WTC11 (cell line): ENCODE measurements at regions not wholly inside any gene's neighbourhood (a gene's known extent, or its start where the extent isn't known, plus 50 kb on each side); places are given as distances from the start of the nearest gene placed in this dataset.

Experiments used
- ATAC-seq: fragments of 200-7000 bp; cut with Tn5 transposase; 2 replicates; pipeline ENCODE4 v1.10.0; 2021; ENCODE audit warnings: mild to moderate bottlenecking, moderate library complexity
- CTCF ChIA-PET: fragments of 300-600 bp; sonication (Branson Sonifier 250); formaldehyde crosslinking; loops from one replicate; lab custom pipeline; 2021; ENCODE audit warnings: antibody characterized with exemption; lab: Charles Lee
- POLR2A ChIA-PET: fragments of 350-600 bp; sonication (Branson Sonifier 250); formaldehyde crosslinking; loops from one replicate; lab custom pipeline; 2021; ENCODE audit warnings: antibody characterized with exemption; lab: Charles Lee
- DNase-seq: peaks from one replicate; pipeline ENCODE4 v3.0.0; 2021; ENCODE audit warnings: low spot score
- H3K27ac Mint-ChIP-seq: 2 replicates; pipeline ENCODE4 v1.8.0; 2021; ENCODE audit warnings: mixed read lengths
- H3K27me3 Mint-ChIP-seq: 2 replicates; pipeline ENCODE4 v1.8.0; 2021; ENCODE audit warnings: low read depth, mild to moderate bottlenecking, moderate library complexity, mixed read lengths
- H3K36me3 Mint-ChIP-seq: 2 replicates; pipeline ENCODE4 v1.8.0; 2021; ENCODE audit warnings: mixed read lengths
- H3K4me1 Mint-ChIP-seq: 2 replicates; pipeline ENCODE4 v1.8.0; 2022; ENCODE audit warnings: mixed read lengths
- H3K4me3 Mint-ChIP-seq: 2 replicates; pipeline ENCODE4 v1.8.0; 2021; ENCODE audit warnings: mild to moderate bottlenecking, moderate library complexity, mixed read lengths
- H3K9me3 Mint-ChIP-seq: 2 replicates; pipeline ENCODE4 v1.8.0; 2021; ENCODE audit warnings: mixed read lengths
- AR ChIP-seq: fragments of 250-450 bp; sonication (Bioruptor Pico); IDR thresholded peaks from 2 replicates; pipeline ENCODE4 v1.9.0; 2021; ENCODE audit warnings: mild to moderate bottlenecking
- ATF1 ChIP-seq: sonication (generic); formaldehyde crosslinking; IDR thresholded peaks from 2 replicates; pipeline ENCODE4 v1.8.1; 2023; ENCODE audit warnings: mild to moderate bottlenecking, moderate library complexity, missing genetic modification reagents
- ATF6 ChIP-seq: sonication (generic); formaldehyde crosslinking; IDR thresholded peaks from 2 replicates; pipeline ENCODE4 v1.8.1; 2023; ENCODE audit warnings: mild to moderate bottlenecking, missing genetic modification reagents
- ESRRA ChIP-seq: sonication (generic); formaldehyde crosslinking; IDR thresholded peaks from 2 replicates; pipeline ENCODE4 v1.8.1; 2022; ENCODE audit warnings: mild to moderate bottlenecking, missing genetic modification reagents, borderline replicate concordance
- FOXK1 ChIP-seq: sonication (generic); formaldehyde crosslinking; IDR thresholded peaks from 2 replicates; pipeline ENCODE4 v1.8.0; 2022; ENCODE audit warnings: mild to moderate bottlenecking, moderate library complexity, missing genetic modification reagents
- FOXP1 ChIP-seq: sonication (generic); formaldehyde crosslinking; IDR thresholded peaks from 2 replicates; pipeline ENCODE4 v1.8.0; 2022; ENCODE audit warnings: missing genetic modification reagents, mild to moderate bottlenecking, moderate library complexity, borderline replicate concordance
- GABPB1 ChIP-seq: sonication (generic); formaldehyde crosslinking; IDR thresholded peaks from 2 replicates; pipeline ENCODE4 v1.8.1; 2023; ENCODE audit warnings: mild to moderate bottlenecking, missing genetic modification reagents
- JAZF1 ChIP-seq: fragments of 250-450 bp; sonication (Bioruptor Pico); IDR thresholded peaks from 2 replicates; pipeline ENCODE4 v1.9.0; 2021; ENCODE audit warnings: moderate library complexity, mild to moderate bottlenecking, inconsistent platforms
- JUN ChIP-seq: sonication (generic); formaldehyde crosslinking; IDR thresholded peaks from 2 replicates; pipeline ENCODE4 v1.8.0; 2023; ENCODE audit warnings: mild to moderate bottlenecking, missing genetic modification reagents
- NR1H2 ChIP-seq: sonication (generic); formaldehyde crosslinking; IDR thresholded peaks from 2 replicates; pipeline ENCODE4 v1.9.0; 2021; ENCODE audit warnings: mild to moderate bottlenecking, moderate library complexity, missing genetic modification reagents
- PREB ChIP-seq: sonication (generic); formaldehyde crosslinking; IDR thresholded peaks from 2 replicates; pipeline ENCODE4 v1.8.1; 2022; ENCODE audit warnings: mild to moderate bottlenecking, missing genetic modification reagents, moderate library complexity, borderline replicate concordance
- SMAD4 ChIP-seq: sonication (generic); formaldehyde crosslinking; IDR thresholded peaks from 2 replicates; pipeline ENCODE4 v1.8.0; 2022; ENCODE audit warnings: mild to moderate bottlenecking, missing genetic modification reagents
- SP1 ChIP-seq: sonication (generic); formaldehyde crosslinking; conservative IDR thresholded peaks from 2 replicates; pipeline ENCODE4 v1.8.1; 2022; ENCODE audit warnings: missing genetic modification reagents
- TEAD1 ChIP-seq: sonication (generic); formaldehyde crosslinking; IDR thresholded peaks from 2 replicates; pipeline ENCODE4 v1.8.0; 2022; ENCODE audit warnings: mild to moderate bottlenecking, missing genetic modification reagents
- TEAD4 ChIP-seq: sonication (generic); formaldehyde crosslinking; IDR thresholded peaks from 2 replicates; pipeline ENCODE4 v1.8.0; 2022; ENCODE audit warnings: mild to moderate bottlenecking, missing genetic modification reagents
- TP53 ChIP-seq: sonication (generic); formaldehyde crosslinking; IDR thresholded peaks from 2 replicates; pipeline ENCODE4 v1.8.1; 2023; ENCODE audit warnings: mild to moderate bottlenecking, missing genetic modification reagents
- ZBTB21 ChIP-seq: sonication (generic); formaldehyde crosslinking; IDR thresholded peaks from 2 replicates; pipeline ENCODE4 v1.8.1; 2023; ENCODE audit warnings: mild to moderate bottlenecking, missing genetic modification reagents, borderline replicate concordance
- ZMAT4 ChIP-seq: fragments of 250-450 bp; sonication (Bioruptor Pico); IDR thresholded peaks from 2 replicates; pipeline ENCODE4 v1.9.0; 2021; ENCODE audit warnings: mild to moderate bottlenecking
- ZNF317 ChIP-seq: sonication (generic); formaldehyde crosslinking; IDR thresholded peaks from 2 replicates; pipeline ENCODE4 v1.8.1; 2023; ENCODE audit warnings: low read depth, mild to moderate bottlenecking, moderate library complexity, missing genetic modification reagents, borderline replicate concordance
- ZNF416 ChIP-seq: fragments of 250-450 bp; sonication (Bioruptor Pico); IDR thresholded peaks from 2 replicates; pipeline ENCODE4 v1.9.0; 2021; ENCODE audit warnings: mild to moderate bottlenecking, inconsistent platforms
- ZNF425 ChIP-seq: fragments of 250-450 bp; sonication (Bioruptor Pico); conservative IDR thresholded peaks from 2 replicates; pipeline ENCODE4 v1.9.0; 2021; ENCODE audit warnings: mild to moderate bottlenecking
- TF ChIP-seq, protein P1 (sequence below): sonication (generic); formaldehyde crosslinking; IDR thresholded peaks from 2 replicates; pipeline ENCODE4 v1.8.1; 2023; ENCODE audit warnings: mild to moderate bottlenecking, missing genetic modification reagents, moderate library complexity
- TF ChIP-seq, protein P2 (sequence below): sonication (generic); formaldehyde crosslinking; IDR thresholded peaks from 2 replicates; pipeline ENCODE4 v1.8.0; 2022; ENCODE audit warnings: mild to moderate bottlenecking, missing genetic modification reagents

GRCh38 chr6:19597809-19598320, 239.3 kb upstream of the ID4 start:
- Mint-ChIP-seq H3K27ac (no peak overlapping the region), H3K4me3 (no peak overlapping the region), H3K4me1 (no peaks in the 10 kb centered on the region), H3K9me3 (no peaks in the 10 kb centered on the region; the same call in 1 of the 2 replicates)
- POLR2A ChIA-PET: no interaction called here
- DNase-seq (no peak), ATAC-seq (no peak)
- TF ChIP-seq TEAD4 (CRISPR knock-in tag) (no peak), TEAD1 (no peak), AR (CRISPR knock-in tag) (no peak), SMAD4 (CRISPR knock-in tag) (no peak), ZNF416 (CRISPR knock-in tag) (no peak), JAZF1 (no peak), ZNF425 (no peak), PREB (CRISPR knock-in tag) (no peak), JUN (CRISPR knock-in tag) (no peak), ZBTB21 (CRISPR knock-in tag) (no peak), FOXK1 (CRISPR knock-in tag) (no peak), ZNF317 (CRISPR knock-in tag) (no peak), ATF6 (no peak), ATF1 (CRISPR knock-in tag) (no peak)
- TF ChIP-seq, protein P1, sequence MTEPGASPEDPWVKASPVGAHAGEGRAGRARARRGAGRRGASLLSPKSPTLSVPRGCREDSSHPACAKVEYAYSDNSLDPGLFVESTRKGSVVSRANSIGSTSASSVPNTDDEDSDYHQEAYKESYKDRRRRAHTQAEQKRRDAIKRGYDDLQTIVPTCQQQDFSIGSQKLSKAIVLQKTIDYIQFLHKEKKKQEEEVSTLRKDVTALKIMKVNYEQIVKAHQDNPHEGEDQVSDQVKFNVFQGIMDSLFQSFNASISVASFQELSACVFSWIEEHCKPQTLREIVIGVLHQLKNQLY (CRISPR knock-in tag): no peak
- TF ChIP-seq, all 79 proteins: peak for 0
- H3K27me3 Mint-ChIP-seq: no peaks in the 10 kb centered on the region
- CTCF ChIA-PET: interaction anchor here (2.2 kb wide), 1 partner anchor 15 kb away, joined by 5 read pairs; no protein-coding TSS in a partner anchor
- H3K36me3 Mint-ChIP-seq: no peaks in the 10 kb centered on the region

DNA sequence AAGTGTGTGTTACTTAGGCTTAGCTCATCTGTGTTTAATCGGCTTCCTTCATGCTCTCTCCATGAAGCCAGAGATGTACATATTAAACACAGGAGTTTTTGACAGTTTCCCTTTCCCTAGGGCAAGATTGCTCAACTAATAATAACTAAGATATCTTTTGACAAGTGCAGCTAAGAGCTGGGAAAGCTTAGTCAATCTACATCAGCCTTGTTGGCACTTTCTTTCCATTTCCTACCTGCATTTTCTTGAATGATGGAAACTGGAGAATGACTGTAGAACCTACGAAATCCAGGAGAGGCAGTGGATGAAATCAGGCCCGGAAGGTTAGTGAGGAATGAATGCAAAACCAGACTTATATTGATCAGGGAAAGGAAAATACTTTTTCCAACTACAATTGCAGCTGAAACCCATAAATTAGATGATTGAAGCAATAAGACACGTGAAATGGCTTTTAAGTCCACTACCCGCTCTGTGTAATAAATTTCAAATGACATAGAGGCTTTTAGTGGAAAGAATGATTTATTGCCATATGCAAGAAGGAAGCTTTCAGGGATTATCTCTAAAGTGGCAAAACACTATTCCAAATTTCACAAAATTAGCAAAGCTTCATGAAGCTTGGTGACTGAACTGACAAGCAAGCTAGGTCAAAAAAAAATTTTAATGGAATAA, 237.2 kb upstream of the ID4 start:
- no peak for ATAC-seq
- Mint-ChIP-seq H3K27me3 (no peaks in the 10 kb centered on the region), H3K4me3 (no peak overlapping the region), H3K27ac (no peak overlapping the region), H3K36me3 (no peaks in the 10 kb centered on the region), H3K4me1 (no peaks in the 10 kb centered on the region), H3K9me3 (no peaks in the 10 kb centered on the region; the same call in 1 of the 2 replicates)
- DNase-seq: no peak
- POLR2A ChIA-PET: no interaction called here
- CTCF ChIA-PET: no interaction called here
- TF ChIP-seq, protein P2, sequence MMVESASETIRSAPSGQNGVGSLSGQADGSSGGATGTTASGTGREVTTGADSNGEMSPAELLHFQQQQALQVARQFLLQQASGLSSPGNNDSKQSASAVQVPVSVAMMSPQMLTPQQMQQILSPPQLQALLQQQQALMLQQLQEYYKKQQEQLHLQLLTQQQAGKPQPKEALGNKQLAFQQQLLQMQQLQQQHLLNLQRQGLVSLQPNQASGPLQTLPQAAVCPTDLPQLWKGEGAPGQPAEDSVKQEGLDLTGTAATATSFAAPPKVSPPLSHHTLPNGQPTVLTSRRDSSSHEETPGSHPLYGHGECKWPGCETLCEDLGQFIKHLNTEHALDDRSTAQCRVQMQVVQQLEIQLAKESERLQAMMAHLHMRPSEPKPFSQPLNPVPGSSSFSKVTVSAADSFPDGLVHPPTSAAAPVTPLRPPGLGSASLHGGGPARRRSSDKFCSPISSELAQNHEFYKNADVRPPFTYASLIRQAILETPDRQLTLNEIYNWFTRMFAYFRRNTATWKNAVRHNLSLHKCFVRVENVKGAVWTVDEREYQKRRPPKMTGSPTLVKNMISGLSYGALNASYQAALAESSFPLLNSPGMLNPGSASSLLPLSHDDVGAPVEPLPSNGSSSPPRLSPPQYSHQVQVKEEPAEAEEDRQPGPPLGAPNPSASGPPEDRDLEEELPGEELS: no peak
- TF ChIP-seq ESRRA (CRISPR knock-in tag) (no peak), SP1 (CRISPR knock-in tag) (no peak), TP53 (CRISPR knock-in tag) (no peak), NR1H2 (no peak), GABPB1 (CRISPR knock-in tag) (no peak), FOXP1 (CRISPR knock-in tag) (no peak), ZMAT4 (CRISPR knock-in tag) (no peak)
